NCI-H1436 treated with DMSO at 0.1 percent for 48 hours (cell line): ENCODE measurements at regions not wholly inside any gene's neighbourhood (a gene's known extent, or its start where the extent isn't known, plus 50 kb on each side); places are given as distances from the start of the nearest gene placed in this dataset.

Experiments
- DNase-seq: peaks from one replicate; lab custom pipeline; 2025; lab: John Stamatoyannopoulos, UW

DNA sequence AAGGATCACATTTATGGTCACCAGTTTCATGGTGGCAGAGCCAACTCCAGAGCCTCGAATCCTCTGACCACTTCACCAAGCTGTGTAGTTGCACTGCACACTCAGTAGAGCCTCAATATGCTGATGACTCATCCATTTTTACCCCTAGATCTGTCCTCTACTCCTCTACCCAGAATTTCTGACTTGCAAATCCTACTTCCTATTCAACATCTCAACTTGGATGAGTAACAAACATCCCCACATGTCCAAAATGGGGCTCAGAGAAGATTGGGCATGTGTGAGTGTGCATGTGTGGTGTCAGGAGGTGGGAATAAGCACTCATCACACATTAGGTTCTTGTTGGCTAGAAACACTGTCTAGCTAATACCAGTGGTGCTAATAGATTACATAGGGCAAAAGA is 57.8 kb upstream of the IGFBP2 start:
- no peak for DNase-seq

GRCh38 chr2:216576616-216577015 is 56.6 kb upstream of the IGFBP2 start:
- no peak for DNase-seq

- no peak for DNase-seq
These were observed 54.9 kb upstream of the IGFBP2 start for GRCh38 chr2:216578325-216578724.

DNA sequence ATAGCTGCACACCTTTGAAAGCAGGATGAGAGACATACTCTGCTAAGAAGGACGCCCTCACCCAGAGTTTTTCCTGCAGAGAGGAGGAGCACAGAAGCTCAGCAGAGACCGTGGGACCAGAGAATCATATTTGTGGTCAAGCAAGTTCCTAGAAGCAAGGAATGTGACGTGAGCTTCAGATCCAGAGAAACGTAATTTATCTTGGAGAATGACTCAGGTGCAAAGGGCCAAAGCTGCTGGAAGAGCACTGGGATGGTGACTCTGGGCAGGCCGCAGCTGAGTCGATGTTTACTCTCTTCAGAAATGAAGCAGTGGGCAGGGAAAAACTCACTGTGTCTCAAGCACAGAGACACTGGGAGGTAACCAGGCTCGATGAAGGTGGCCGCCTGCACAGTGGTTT is 50.1 kb upstream of the IGFBP2 start:
- DNase-seq: no peak
